DND-41 (cell line): ENCODE measurements at regions not wholly inside any gene's neighbourhood (a gene's known extent, or its start where the extent isn't known, plus 50 kb on each side); places are given as distances from the start of the nearest gene placed in this dataset.

ENCODE experiments used
- ATAC-seq: fragments of 200-7000 bp; cut with Tn5 transposase; 3 replicates; pipeline ENCODE4 v1.9.1; 2021; ENCODE audit warnings: low read depth; ENCODE audit not compliant: insufficient read depth
- DNase-seq: peaks from one replicate; pipeline ENCODE4 v3.0.0-alpha.2; 2020
- H2AFZ ChIP-seq: 2 replicates; pipeline ENCODE4 v1.6.0; 2012; ENCODE audit warnings: low read depth, low read length
- H3K27ac ChIP-seq: 2 replicates; pipeline ENCODE4 v1.5.1; 2012; ENCODE audit warnings: low read length, inconsistent platforms
- H3K27me3 ChIP-seq: fragments of 200-600 bp; sonication (generic); 2 replicates; pipeline ENCODE4 v1.6.0; 2012; ENCODE audit warnings: low read length, mild to moderate bottlenecking, inconsistent platforms; ENCODE audit not compliant: insufficient read depth, poor library complexity
- H3K36me3 ChIP-seq: 2 replicates; pipeline ENCODE4 v1.5.1; 2012; ENCODE audit warnings: low read length, inconsistent platforms; ENCODE audit not compliant: insufficient read depth
- H3K4me1 ChIP-seq: 2 replicates; pipeline ENCODE4 v1.5.1; 2012; ENCODE audit warnings: mild to moderate bottlenecking, low read length; ENCODE audit not compliant: insufficient read depth
- H3K4me2 ChIP-seq: 2 replicates; pipeline ENCODE4 v1.6.0; 2012; ENCODE audit warnings: mild to moderate bottlenecking, moderate library complexity, low read length, inconsistent platforms; ENCODE audit not compliant: insufficient read depth
- H3K4me3 ChIP-seq, 2 experiments: fragments of 200-600 bp in 1 of 2; shearing (Covaris generic) in 1 of 2; 2 replicates each; pipeline ENCODE4 v1.5.1; 2012 to 2016; ENCODE audit warnings: inconsistent platforms in 2 of 2, low read length in 2 of 2, mild to moderate bottlenecking in 2 of 2, low read depth in 1 of 2, moderate library complexity in 1 of 2
- H3K79me2 ChIP-seq: 2 replicates; pipeline ENCODE4 v1.6.0; 2012; ENCODE audit warnings: low read length, inconsistent platforms; ENCODE audit not compliant: insufficient read depth
- H3K9ac ChIP-seq: 2 replicates; pipeline ENCODE4 v1.6.0; 2012; ENCODE audit warnings: low read depth, mild to moderate bottlenecking, inconsistent platforms, low read length, moderate library complexity
- H3K9me3 ChIP-seq: 2 replicates; pipeline ENCODE4 v1.5.1; 2012; ENCODE audit warnings: low read length, moderate library complexity, mild to moderate bottlenecking, inconsistent platforms; ENCODE audit not compliant: insufficient read depth, severe bottlenecking
- H4K20me1 ChIP-seq: 2 replicates; pipeline ENCODE4 v1.6.0; 2012; ENCODE audit warnings: low read length; ENCODE audit not compliant: insufficient read depth
- CTCF ChIP-seq: IDR thresholded peaks from 2 replicates; pipeline ENCODE4 v1.5.1; 2012; ENCODE audit warnings: borderline replicate concordance, low read length, moderate library complexity, mild to moderate bottlenecking; ENCODE audit not compliant: poor library complexity, severe bottlenecking; ENCODE audit errors: extremely low read depth
- EZH2 ChIP-seq: IDR thresholded peaks from 3 replicates; pipeline ENCODE4 v1.6.1; 2012; ENCODE audit warnings: borderline replicate concordance, low read depth, mild to moderate bottlenecking, moderate library complexity, low read length, inconsistent platforms; ENCODE audit not compliant: severe bottlenecking

- Histone ChIP-seq H4K20me1 (no peaks in the 10 kb centered on the region), H3K27me3 (no peaks in the 10 kb centered on the region), H3K36me3 (no peaks in the 10 kb centered on the region), H3K9me3 (no peaks in the 10 kb centered on the region), H3K79me2 (no peaks in the 10 kb centered on the region), H3K9ac (no peak overlapping the region), H3K27ac (no peak overlapping the region), H3K4me2 (no peak overlapping the region), H2AFZ (no peak overlapping the region), H3K4me1 (no peaks in the 10 kb centered on the region), H3K4me3 (no peak overlapping the region)
- no peak for DNase-seq
- ATAC-seq = no peak
- TF ChIP-seq CTCF (no peak), EZH2 (no peak)
Measured at GRCh38 chr4:8702020-8702495, 109.5 kb downstream of the CPZ start.

- no peaks in the 10 kb centered on the region for H3K79me2 ChIP-seq
- no peak overlapping the region for H3K27ac ChIP-seq
- H3K27me3 ChIP-seq = no peaks in the 10 kb centered on the region
- H3K36me3 ChIP-seq = no peaks in the 10 kb centered on the region
- TF ChIP-seq CTCF = no peak
- TF ChIP-seq EZH2 = no peak
- H2AFZ ChIP-seq = no peak overlapping the region
- H3K9me3 ChIP-seq = no peaks in the 10 kb centered on the region
- no peak overlapping the region for H3K4me2 ChIP-seq
- H3K4me3 ChIP-seq = no peak overlapping the region
- H3K9ac ChIP-seq = no peak overlapping the region
- H4K20me1 ChIP-seq = no peaks in the 10 kb centered on the region
- DNase-seq = no peak
- no peak for ATAC-seq
- H3K4me1 ChIP-seq = no peaks in the 10 kb centered on the region
Measured at GRCh38 chr4:8701126-8702019, 108.8 kb downstream of the CPZ start.

- no peak overlapping the region for H3K9ac ChIP-seq
- no peak for DNase-seq
- H3K4me3 ChIP-seq = no peak overlapping the region
- H3K27ac ChIP-seq = no peak overlapping the region
- no peaks in the 10 kb centered on the region for H3K27me3 ChIP-seq
- H3K4me2 ChIP-seq = no peak overlapping the region
- no peaks in the 10 kb centered on the region for H3K4me1 ChIP-seq
- no peak overlapping the region for H2AFZ ChIP-seq
- no peak for TF ChIP-seq CTCF
- no peak for TF ChIP-seq EZH2
- H3K36me3 ChIP-seq = no peaks in the 10 kb centered on the region
- no peaks in the 10 kb centered on the region for H3K9me3 ChIP-seq
- H4K20me1 ChIP-seq = no peaks in the 10 kb centered on the region
- no peaks in the 10 kb centered on the region for H3K79me2 ChIP-seq
- ATAC-seq = no peak
Measured at GRCh38 chr4:8700531-8700930, 108.0 kb downstream of the CPZ start.
